Endothelial cell of umbilical vein (primary cell): ENCODE measurements at regions not wholly inside any gene's neighbourhood (a gene's known extent, or its start where the extent isn't known, plus 50 kb on each side); places are given as distances from the start of the nearest gene placed in this dataset.

Experiments used
- BruUV-seq: library from RNA; stranded (reverse); fragments of 400-500 nt; replicated peaks from 2 replicates; lab custom pipeline; 2021; lab: Mats Ljungman, UMichigan
- CTCF ChIA-PET: fragments of 300-600, 350-600 bp; sonication (Branson Sonifier 250); formaldehyde crosslinking; loops from one replicate; lab custom pipeline; 2021; ENCODE audit warnings: antibody characterized with exemption, inconsistent platforms; lab: Charles Lee
- POLR2A ChIA-PET: fragments of 300-600, 350-600 bp; sonication (Branson Sonifier 250); formaldehyde crosslinking; loops from one replicate; lab custom pipeline; 2021; ENCODE audit warnings: antibody characterized with exemption, inconsistent platforms; lab: Charles Lee
- DNase-seq: peaks from one replicate; pipeline ENCODE4 v3.0.0-alpha.2; 2011; ENCODE audit warnings: low read depth, low spot score
- FAIRE-seq: peaks from 2 replicates; lab custom pipeline; 2011; peaks lifted over from hg19 to GRCh38; lab: Jason Lieb, UNC
- H2AFZ ChIP-seq: 2 replicates; pipeline ENCODE4 v1.6.0; 2012; ENCODE audit warnings: low read depth, low read length, control low read depth, inconsistent platforms
- H3K27ac ChIP-seq: 2 replicates; pipeline ENCODE4 v1.5.1; 2011; ENCODE audit warnings: low read depth, mild to moderate bottlenecking, control low read depth, low read length, moderate library complexity; ENCODE audit not compliant: insufficient read depth
- H3K27me3 ChIP-seq, 2 experiments: 2 replicates each; pipeline versions ENCODE4 v1.6.0 to v1.6.1; 2011; ENCODE audit warnings: low read length in 2 of 2, mixed read lengths in 1 of 2; ENCODE audit not compliant: control insufficient read depth in 2 of 2, insufficient read depth in 2 of 2
- H3K36me3 ChIP-seq, 2 experiments: 2 replicates in 1 of 2; 3 replicates in 1 of 2; pipeline ENCODE4 v1.5.1; 2011; ENCODE audit warnings: low read length in 2 of 2, mild to moderate bottlenecking in 1 of 2, moderate library complexity in 1 of 2; ENCODE audit not compliant: control insufficient read depth in 2 of 2, insufficient read depth in 2 of 2; ENCODE audit errors: extremely low read depth in 1 of 2
- H3K4me1 ChIP-seq: 3 replicates; pipeline ENCODE4 v1.5.1; 2011; ENCODE audit warnings: mild to moderate bottlenecking, low read length; ENCODE audit not compliant: control insufficient read depth, insufficient read depth; ENCODE audit errors: extremely low read depth
- H3K4me2 ChIP-seq: 2 replicates; pipeline ENCODE4 v1.6.1; 2011; ENCODE audit warnings: low read length, control low read depth, mixed read lengths; ENCODE audit not compliant: insufficient read depth
- H3K4me3 ChIP-seq, 3 experiments: fragments of 200-600 bp in 1 of 3; sonication (generic), shearing (Covaris generic) in 1 of 3; replicated peaks in 1 of 3; 2 replicates each; pipeline ENCODE4 v1.5.1; 2011 to 2016; ENCODE audit warnings: control low read depth in 3 of 3, low read length in 3 of 3, mild to moderate bottlenecking in 2 of 3, inconsistent platforms in 1 of 3, low read depth in 1 of 3, moderate library complexity in 1 of 3; ENCODE audit not compliant: insufficient read depth in 1 of 3
- H3K79me2 ChIP-seq: 2 replicates; pipeline ENCODE4 v1.6.0; 2012; ENCODE audit warnings: low read length, inconsistent platforms; ENCODE audit not compliant: control insufficient read depth, insufficient read depth
- H3K9ac ChIP-seq: replicated peaks from 2 replicates; pipeline ENCODE3; 2011; ENCODE audit warnings: low read length, control low read depth; ENCODE audit not compliant: insufficient read depth; ENCODE audit errors: extremely low read depth
- H3K9me1 ChIP-seq: replicated peaks from 3 replicates; pipeline ENCODE4 v1.6.0; 2011; ENCODE audit warnings: mild to moderate bottlenecking, low read length; ENCODE audit not compliant: control insufficient read depth, insufficient read depth; ENCODE audit errors: extremely low read depth
- H3K9me3 ChIP-seq: replicated peaks from 2 replicates; pipeline ENCODE4 v1.5.1; 2012; ENCODE audit warnings: low read length, inconsistent platforms; ENCODE audit not compliant: control insufficient read depth, insufficient read depth
- H4K20me1 ChIP-seq: replicated peaks from 2 replicates; pipeline ENCODE3; 2011; ENCODE audit warnings: mild to moderate bottlenecking, low read length; ENCODE audit not compliant: control insufficient read depth, insufficient read depth; ENCODE audit errors: extremely low read depth
- EZH2 ChIP-seq: IDR thresholded peaks from 2 replicates; pipeline ENCODE4 v1.6.1; 2012; ENCODE audit warnings: borderline replicate concordance, low read depth, mild to moderate bottlenecking, moderate library complexity, low read length, inconsistent platforms; ENCODE audit not compliant: severe bottlenecking
- FOS ChIP-seq: IDR thresholded peaks from 2 replicates; pipeline ENCODE4 v1.6.1; 2011; ENCODE audit warnings: mild to moderate bottlenecking, low read length, moderate library complexity, borderline replicate concordance; ENCODE audit not compliant: insufficient read depth
- GATA2 ChIP-seq: IDR thresholded peaks from 2 replicates; pipeline ENCODE4 v1.7.0; 2011; ENCODE audit warnings: low read depth, mild to moderate bottlenecking, moderate library complexity, mixed read lengths, low read length; ENCODE audit not compliant: insufficient read length, insufficient read depth
- JUN ChIP-seq: IDR thresholded peaks from 2 replicates; pipeline ENCODE4 v1.6.1; 2011; ENCODE audit warnings: borderline replicate concordance, low read depth; ENCODE audit not compliant: insufficient read length, insufficient read depth
- MYC ChIP-seq: IDR thresholded peaks from one replicate; pipeline ENCODE4 v1.6.1; 2011; ENCODE audit warnings: mild to moderate bottlenecking, low read depth, low read length
- POLR2A ChIP-seq: IDR thresholded peaks from 2 replicates; pipeline ENCODE4 v1.6.1; 2012; ENCODE audit warnings: low read depth, mild to moderate bottlenecking, control low read depth, low read length
- POLR2AphosphoS5 ChIP-seq: IDR thresholded peaks from 2 replicates; pipeline ENCODE4 v1.6.1; 2012; ENCODE audit warnings: low read depth, mild to moderate bottlenecking, control low read depth, low read length, moderate library complexity; ENCODE audit not compliant: insufficient read depth
- dilution Hi-C: fragments of 300-500 bp; cut with MboI; formaldehyde crosslinking; loops from one replicate; pipeline ENCODE4 v1.15.0; 2019; ENCODE audit warnings: low sequenced_read_pairs; ENCODE audit not compliant: extremely low pct_ligation_motif_present
- intact Hi-C: fragments of 100-400 bp; cut with micrococcal nuclease; formaldehyde crosslinking; loops from one replicate; pipeline ENCODE4 v1.10.0; 2022
- TF ChIP-seq, protein P1 (sequence below), 2 donors: IDR thresholded peaks; 1 replicate in 1 of 2; 2 replicates in 1 of 2; pipeline ENCODE4 v1.5.1; 2011; ENCODE audit warnings: low read length in 2 of 2, mild to moderate bottlenecking in 2 of 2, moderate library complexity in 2 of 2, control low read depth in 1 of 2, inconsistent platforms in 1 of 2, low read depth in 1 of 2; ENCODE audit not compliant: insufficient read depth in 1 of 2; ENCODE audit errors: extremely low read depth in 1 of 2
- TF ChIP-seq, protein P2 (sequence below): IDR thresholded peaks from 2 replicates; pipeline ENCODE4 v1.6.1; 2011; ENCODE audit not compliant: insufficient read depth, insufficient read length

DNA sequence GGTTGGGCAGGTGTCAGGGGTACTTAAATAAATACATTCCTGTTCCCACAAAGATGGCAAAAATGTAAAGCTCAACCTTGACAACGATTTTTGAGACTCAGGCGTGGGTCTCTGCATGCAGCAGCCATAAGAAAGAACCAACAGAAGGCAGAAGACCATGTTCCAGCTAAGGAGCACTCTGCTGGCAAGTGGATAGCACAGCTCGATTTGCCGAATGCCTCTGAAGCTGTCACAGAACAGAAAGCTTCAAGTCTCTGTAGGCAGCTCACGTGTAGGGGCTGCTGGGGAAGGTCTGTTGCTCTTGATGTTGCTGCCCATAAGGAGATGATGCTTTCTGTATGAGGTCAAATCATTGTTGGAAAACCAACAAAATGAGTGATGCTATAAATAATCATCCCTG, 119.6 kb upstream of the GRIN3A start:
- intact Hi-C loops (no loop called here), dilution Hi-C loops (no loop called here)
- Histone ChIP-seq H3K79me2 (no peaks in the 10 kb centered on the region), H3K4me3 (no peak overlapping the region), H3K4me1 (no peaks in the 10 kb centered on the region), H3K9ac (no peak overlapping the region), H3K9me3 (peaks cover 4% of the 10 kb centered on the region), H3K36me3 (no peaks in the 10 kb centered on the region), H4K20me1 (no peaks in the 10 kb centered on the region), H3K9me1 (no peaks in the 10 kb centered on the region), H3K4me2 (no peak overlapping the region), H2AFZ (no peak overlapping the region), H3K27me3 (no peaks in the 10 kb centered on the region), H3K27ac (no peak overlapping the region)
- ChIA-PET CTCF (no interaction called here), POLR2A (no interaction called here)
- no TSS peak for BruUV-seq
- no peak for FAIRE-seq
- TF ChIP-seq FOS: no peak
- TF ChIP-seq, protein P1, sequence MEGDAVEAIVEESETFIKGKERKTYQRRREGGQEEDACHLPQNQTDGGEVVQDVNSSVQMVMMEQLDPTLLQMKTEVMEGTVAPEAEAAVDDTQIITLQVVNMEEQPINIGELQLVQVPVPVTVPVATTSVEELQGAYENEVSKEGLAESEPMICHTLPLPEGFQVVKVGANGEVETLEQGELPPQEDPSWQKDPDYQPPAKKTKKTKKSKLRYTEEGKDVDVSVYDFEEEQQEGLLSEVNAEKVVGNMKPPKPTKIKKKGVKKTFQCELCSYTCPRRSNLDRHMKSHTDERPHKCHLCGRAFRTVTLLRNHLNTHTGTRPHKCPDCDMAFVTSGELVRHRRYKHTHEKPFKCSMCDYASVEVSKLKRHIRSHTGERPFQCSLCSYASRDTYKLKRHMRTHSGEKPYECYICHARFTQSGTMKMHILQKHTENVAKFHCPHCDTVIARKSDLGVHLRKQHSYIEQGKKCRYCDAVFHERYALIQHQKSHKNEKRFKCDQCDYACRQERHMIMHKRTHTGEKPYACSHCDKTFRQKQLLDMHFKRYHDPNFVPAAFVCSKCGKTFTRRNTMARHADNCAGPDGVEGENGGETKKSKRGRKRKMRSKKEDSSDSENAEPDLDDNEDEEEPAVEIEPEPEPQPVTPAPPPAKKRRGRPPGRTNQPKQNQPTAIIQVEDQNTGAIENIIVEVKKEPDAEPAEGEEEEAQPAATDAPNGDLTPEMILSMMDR (IDR thresholded peaks at IDR 0.05; ENCODE audit: extremely low read depth in 1 of 2, insufficient read depth in 1 of 2, low read depth in 1 of 2, low read length in 2 of 2): no peak
- no peak for TF ChIP-seq POLR2A
- TF ChIP-seq MYC: no peak
- no peak for TF ChIP-seq GATA2
- TF ChIP-seq EZH2: no peak
- TF ChIP-seq JUN: no peak
- TF ChIP-seq POLR2AphosphoS5: no peak
- TF ChIP-seq, protein P2, sequence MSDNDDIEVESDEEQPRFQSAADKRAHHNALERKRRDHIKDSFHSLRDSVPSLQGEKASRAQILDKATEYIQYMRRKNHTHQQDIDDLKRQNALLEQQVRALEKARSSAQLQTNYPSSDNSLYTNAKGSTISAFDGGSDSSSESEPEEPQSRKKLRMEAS: no peak
- no peak for DNase-seq
